GM21786 (cell line): ENCODE measurements at regions not wholly inside any gene's neighbourhood (a gene's known extent, or its start where the extent isn't known, plus 50 kb on each side); places are given as distances from the start of the nearest gene placed in this dataset.
"Not testable (repeated sequence)": the region's sequence is repeated elsewhere in the genome, so short reads cannot be mapped to it uniquely, and the experiment has no call there.

Source experiments
- ATAC-seq: cut with Tn5 transposase; IDR thresholded peaks from one replicate; pipeline ENCODE4 v1.9.1; 2021; ENCODE audit not compliant: unreplicated experiment

DNA sequence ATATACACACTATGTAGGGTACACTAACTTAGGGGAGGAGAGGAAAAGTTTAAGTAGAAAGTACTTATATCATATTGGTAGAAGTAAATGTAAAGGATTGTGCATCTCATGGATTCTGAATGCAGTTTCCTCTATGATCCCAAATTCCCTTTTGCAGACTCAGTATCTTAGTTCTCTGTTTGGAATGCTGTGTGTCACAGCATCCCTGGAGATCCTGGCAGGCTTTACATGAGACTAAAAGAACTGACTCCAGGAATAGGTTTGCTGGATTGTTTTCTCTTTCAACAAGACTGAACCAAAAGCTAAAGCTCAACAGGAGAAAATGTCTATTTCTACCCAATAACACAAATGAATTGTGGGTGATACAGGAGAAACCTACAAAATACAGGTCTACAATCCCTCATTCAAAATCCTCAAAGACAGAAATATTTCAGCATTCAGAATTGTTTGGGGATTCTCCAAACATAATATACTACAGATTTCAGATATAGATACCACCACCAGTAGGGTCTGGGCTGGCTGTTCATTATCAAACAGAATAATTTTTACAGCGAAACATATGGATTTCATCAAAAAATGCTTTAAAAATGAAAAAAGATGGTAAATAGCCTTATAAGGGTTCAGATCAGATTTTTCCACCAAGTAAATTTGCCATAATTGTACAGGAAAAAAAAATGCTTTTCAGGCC lies 324.7 kb upstream of the GRAMD2B start:
- ATAC-seq: no peak

DNA sequence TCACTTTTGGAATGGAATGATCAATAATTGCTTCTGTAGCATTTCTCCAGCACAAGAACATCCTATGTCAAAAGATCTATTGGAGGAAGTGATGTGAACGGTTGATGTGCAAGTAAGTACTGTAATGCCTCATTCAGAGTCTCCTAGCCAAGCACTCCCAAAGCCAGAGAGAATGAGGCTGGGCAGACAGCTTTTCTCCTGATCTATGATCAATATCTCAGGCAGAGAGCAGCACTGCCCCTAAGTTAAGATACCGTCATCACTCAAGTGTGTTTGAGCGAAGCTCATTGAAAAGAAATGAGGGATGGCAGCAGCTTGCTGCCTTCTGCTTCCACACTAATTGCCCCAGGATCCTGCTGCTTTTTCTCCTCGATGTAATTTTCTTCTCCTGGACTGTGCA lies 324.1 kb upstream of the GRAMD2B start:
- no peak for ATAC-seq

GRCh38 chr5:126100767-126101166 lies 322.4 kb upstream of the GRAMD2B start:
- ATAC-seq: no peak

- no peak for ATAC-seq
These were observed 321.3 kb upstream of the GRAMD2B start for GRCh38 chr5:126101901-126102300.

- ATAC-seq: no peak
These were observed 320.2 kb upstream of the GRAMD2B start for GRCh38 chr5:126103050-126103449.

DNA sequence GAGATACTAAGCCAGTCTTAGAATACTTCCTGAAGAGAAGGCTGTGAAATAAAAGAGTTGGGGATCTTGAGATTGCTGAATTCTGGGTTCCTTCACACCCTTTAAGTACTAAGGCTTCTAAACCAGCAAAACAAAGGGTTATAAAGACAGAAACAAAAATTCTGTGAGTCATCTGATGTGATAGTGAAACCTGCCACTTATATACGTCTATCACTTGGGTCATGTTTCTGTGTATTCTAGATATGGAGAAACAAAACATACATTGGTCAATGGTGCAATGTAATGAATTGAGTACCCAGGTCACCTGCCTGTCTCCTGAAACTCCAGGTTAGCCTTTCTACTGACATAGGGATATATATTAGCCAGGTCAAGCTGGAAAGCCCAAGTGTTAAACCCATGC lies 319.3 kb upstream of the GRAMD2B start:
- ATAC-seq: peak; percentile 49

- no peak for ATAC-seq
These were observed 318.9 kb upstream of the GRAMD2B start for GRCh38 chr5:126104341-126104740.

DNA sequence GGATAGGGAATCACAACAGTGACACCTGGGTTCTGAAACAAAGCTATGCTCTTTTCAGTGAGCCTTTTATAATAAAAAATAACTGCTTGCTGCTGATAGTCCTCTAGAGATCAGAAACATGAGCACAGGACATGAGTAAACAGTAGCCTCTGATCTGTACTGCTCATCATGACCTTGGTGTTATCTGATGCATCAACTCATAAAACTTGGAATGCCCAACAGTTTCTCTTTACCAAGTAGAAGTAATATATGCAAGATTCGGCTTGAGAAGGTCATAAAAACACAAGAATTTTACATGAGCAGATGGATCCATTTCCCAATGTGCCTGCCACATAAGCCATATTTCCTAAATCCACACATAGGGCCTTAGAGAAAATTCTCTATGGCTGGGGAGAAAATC lies 318.3 kb upstream of the GRAMD2B start:
- no peak for ATAC-seq

DNA sequence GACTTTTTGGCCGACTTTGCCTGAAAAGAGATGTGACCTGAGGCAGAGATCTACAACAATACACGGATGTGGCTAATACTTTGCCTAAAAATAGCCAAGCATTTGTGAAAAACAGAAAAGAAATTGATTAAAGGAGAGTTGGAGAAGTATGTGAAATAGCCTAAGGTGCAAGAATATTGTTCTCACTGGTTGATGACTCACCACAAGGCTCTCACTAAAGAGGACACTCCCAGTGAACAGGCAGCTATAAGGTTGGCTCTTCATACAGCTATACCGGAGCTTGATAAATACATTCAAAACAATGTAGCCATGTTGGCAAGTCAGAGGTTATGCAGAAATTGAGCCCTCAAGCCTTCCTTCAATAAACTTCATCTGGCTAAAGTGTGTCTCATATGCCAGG lies 317.2 kb upstream of the GRAMD2B start:
- no peak for ATAC-seq

DNA sequence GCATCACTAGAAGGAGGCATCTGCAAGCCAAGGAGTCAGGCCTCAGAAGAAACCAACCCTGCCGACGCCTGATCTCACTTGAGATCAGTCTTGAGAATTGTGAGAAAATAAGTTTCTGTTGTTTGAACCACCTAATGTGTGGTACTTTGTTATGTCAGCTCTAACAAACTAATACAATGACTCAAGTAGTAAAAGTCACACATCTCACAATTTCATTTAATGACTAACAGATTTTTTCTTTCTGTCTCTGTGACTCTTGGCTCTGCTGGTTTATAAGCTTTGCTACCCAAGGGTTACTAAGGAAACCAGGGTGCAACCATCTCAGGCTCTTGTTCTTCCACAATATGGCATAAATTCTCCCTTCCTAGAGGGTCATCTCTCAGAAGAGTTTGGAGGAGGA lies 315.8 kb upstream of the GRAMD2B start:
- ATAC-seq: no peak

DNA sequence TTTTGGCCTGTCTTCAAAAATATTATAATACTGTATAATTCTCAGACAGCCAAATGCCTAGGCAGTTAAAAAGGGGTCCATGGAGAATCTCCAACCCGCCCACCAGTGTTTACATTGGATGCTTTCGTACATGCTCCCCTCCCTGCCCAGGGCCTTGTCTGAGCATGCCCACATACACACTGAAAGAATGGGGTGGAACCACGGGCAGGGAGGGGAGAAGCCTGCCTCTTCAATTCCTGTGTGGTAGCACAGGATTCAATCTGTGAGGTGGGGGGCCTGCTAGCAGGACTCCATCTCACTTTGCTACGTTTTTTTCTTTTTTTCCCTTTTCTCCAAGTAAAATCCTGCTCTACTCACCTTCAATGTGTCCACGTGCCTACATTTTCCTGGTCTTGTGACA lies 314.7 kb upstream of the GRAMD2B start:
- no peak for ATAC-seq

DNA sequence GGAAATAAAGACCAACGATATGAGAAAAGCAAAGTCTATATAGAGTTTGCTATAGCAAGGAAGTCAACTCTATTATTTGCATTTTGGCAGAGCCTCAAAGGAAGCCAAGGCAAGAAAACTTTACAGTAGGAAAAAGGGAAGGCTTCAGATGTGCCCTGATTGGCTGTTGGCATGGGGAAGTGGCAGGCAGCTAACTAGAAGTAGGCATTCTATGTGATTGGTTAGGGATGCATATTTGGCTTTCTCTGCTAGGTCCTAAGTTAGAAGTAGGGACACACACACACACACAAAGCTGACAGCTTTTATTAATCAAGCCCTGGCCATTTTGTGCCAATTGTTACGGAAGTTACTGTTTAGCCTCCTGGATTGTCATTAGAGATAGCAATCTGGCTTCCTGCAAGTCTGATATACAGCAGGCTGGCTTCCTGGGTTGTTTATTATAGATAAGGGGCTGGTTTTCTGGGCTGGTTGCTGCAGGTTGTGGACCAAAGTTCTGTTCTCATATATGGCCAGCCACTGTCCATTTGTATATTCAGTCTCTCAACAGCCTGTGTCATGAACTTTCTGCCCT lies 308.1 kb upstream of the GRAMD2B start:
- ATAC-seq: no peak

DNA sequence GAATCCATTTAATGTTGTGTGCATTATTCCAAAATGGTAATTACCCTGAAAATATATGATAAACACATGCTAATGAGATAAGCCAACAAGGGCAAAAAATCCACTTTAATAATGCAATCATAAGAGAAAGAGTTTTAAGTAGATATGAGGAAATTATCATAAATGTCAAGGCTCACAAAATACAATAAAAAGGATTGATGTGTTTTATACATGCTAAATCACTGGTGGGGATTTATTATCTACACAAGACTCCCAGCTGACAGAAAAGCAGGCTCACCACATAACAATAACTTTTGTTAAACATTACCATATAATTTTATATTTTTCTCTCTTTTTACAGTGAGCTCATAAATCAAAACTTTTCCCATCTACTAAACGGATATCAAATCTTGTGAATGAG lies 306.2 kb upstream of the GRAMD2B start:
- no peak for ATAC-seq

- no peak for ATAC-seq
These were observed 303.2 kb upstream of the GRAMD2B start for GRCh38 chr5:126119887-126120442.

DNA sequence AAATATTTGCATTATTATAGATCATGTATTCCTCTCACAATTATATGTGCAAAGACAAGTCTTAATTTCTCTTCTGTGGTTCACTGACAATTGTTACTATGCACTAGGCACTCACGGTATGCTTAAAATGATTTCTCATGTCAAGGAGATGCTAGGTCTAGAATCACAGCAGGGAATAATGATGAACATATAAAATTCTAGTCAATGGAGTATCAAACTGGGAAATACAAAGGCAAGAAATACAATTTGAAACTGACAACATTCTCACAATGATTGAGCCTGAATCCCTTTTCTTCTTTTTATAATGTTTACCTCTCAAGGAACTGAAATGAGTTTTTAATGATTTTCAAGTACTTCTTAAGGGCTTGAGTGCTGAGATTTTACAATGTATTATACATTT lies 302.3 kb upstream of the GRAMD2B start:
- ATAC-seq: no peak

- no peak for ATAC-seq
These were observed 300.3 kb upstream of the GRAMD2B start for GRCh38 chr5:126122942-126123341.

DNA sequence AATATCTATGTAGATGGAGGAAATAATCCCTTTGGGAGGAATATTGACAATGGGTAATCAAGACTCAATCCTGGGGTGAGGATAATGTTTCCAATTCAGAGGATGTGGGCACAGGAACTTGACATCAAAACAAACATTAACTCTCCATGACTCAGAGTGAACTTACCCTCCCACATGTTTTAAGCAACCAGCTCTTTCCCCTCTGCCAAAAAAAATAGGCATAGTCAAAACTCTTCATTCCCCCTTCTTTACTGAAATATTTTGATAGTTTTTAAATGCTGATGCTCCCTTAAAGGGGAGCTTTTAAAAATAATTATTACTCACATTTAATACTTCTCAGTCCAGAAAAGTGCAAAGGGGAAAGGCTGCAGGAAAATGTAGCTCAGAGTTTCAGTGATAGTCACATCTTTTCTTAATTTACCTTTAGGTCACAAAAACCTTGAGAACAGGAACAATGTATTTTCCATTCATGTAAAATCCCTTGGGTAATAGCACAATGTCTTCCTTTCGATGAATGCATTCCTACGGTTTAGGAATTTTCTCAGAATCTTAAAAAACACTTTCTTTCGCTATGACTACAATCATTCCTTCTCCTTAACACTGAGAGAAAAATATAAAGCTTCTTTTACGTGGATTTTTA lies 298.4 kb upstream of the GRAMD2B start:
- ATAC-seq: no peak

GRCh38 chr5:126125407-126125806 lies 297.8 kb upstream of the GRAMD2B start:
- ATAC-seq: no peak

GRCh38 chr5:126126574-126126973 lies 296.6 kb upstream of the GRAMD2B start:
- no peak for ATAC-seq

DNA sequence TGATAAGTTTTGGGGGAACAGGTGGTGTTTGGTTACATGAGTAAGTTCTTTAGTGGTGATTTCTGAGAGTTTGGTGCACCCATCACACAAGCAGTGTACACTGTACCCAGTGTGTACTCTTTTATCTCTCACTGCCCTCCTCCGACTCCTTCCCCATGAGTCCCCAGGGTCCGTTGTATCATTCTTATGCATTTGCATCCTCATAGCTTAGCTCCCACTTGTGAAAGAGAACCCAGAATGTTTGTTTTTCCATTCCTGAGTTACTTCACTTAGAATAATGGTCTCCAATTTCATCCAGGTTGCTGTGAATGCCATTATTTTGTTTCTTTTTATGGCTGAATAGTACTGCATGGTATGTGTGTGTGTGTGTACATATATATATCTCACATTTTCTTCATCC lies 295.8 kb upstream of the GRAMD2B start:
- not testable (repeated sequence) for ATAC-seq

GRCh38 chr5:126129431-126129830 lies 293.8 kb upstream of the GRAMD2B start:
- no peak for ATAC-seq

- no peak for ATAC-seq
These were observed 289.8 kb upstream of the GRAMD2B start for GRCh38 chr5:126133424-126133823.
